Osteocyte (in vitro differentiated cells): ENCODE measurements at regions not wholly inside any gene's neighbourhood (a gene's known extent, or its start where the extent isn't known, plus 50 kb on each side); places are given as distances from the start of the nearest gene placed in this dataset.

Experiments used
- DNase-seq: peaks from one replicate; pipeline ENCODE4 v3.0.0; 2021; ENCODE audit warnings: mixed read lengths; ENCODE audit not compliant: unreplicated experiment; ENCODE audit errors: extremely low spot score
- H3K27ac Mint-ChIP-seq: one replicate; pipeline ENCODE4 v1.8.0; 2021; ENCODE audit warnings: mild to moderate bottlenecking, mixed read lengths; ENCODE audit not compliant: unreplicated experiment
- H3K27me3 Mint-ChIP-seq: one replicate; pipeline ENCODE4 v1.8.0; 2021; ENCODE audit warnings: mixed read lengths; ENCODE audit not compliant: unreplicated experiment
- H3K36me3 Mint-ChIP-seq: one replicate; pipeline ENCODE4 v1.8.0; 2021; ENCODE audit warnings: mixed read lengths; ENCODE audit not compliant: unreplicated experiment
- H3K4me1 Mint-ChIP-seq: one replicate; pipeline ENCODE4 v1.8.0; 2021; ENCODE audit warnings: mixed read lengths; ENCODE audit not compliant: unreplicated experiment
- H3K4me3 Mint-ChIP-seq: one replicate; pipeline ENCODE4 v1.8.0; 2021; ENCODE audit warnings: mild to moderate bottlenecking, moderate library complexity, mixed read lengths; ENCODE audit not compliant: unreplicated experiment
- H3K9me3 Mint-ChIP-seq: one replicate; pipeline ENCODE4 v1.8.0; 2021; ENCODE audit warnings: mixed read lengths; ENCODE audit not compliant: unreplicated experiment
- CTCF ChIP-seq: fragments of 200-600 bp; sonication (generic); IDR thresholded peaks from 2 replicates; pipeline ENCODE4 v1.5.0; 2021; ENCODE audit warnings: antibody characterized with exemption, mild to moderate bottlenecking, moderate library complexity

GRCh38 chr1:238205045-238205662 is 314.4 kb upstream of the ZP4 start:
- Mint-ChIP-seq H3K27ac (no peak overlapping the region), H3K4me1 (no peaks in the 10 kb centered on the region), H3K27me3 (no peaks in the 10 kb centered on the region), H3K4me3 (no peak overlapping the region), H3K36me3 (no peaks in the 10 kb centered on the region), H3K9me3 (peaks cover 8% of the 10 kb centered on the region)
- no peak for TF ChIP-seq CTCF
- DNase-seq = no peak

GRCh38 chr1:238201992-238202391 is 311.3 kb upstream of the ZP4 start:
- Mint-ChIP-seq H3K27me3 (no peaks in the 10 kb centered on the region), H3K27ac (no peak overlapping the region), H3K4me1 (no peaks in the 10 kb centered on the region), H3K36me3 (no peaks in the 10 kb centered on the region), H3K4me3 (no peak overlapping the region), H3K9me3 (no peaks in the 10 kb centered on the region)
- DNase-seq = no peak
- no peak for TF ChIP-seq CTCF

- no peaks in the 10 kb centered on the region for H3K27me3 Mint-ChIP-seq
- no peaks in the 10 kb centered on the region for H3K9me3 Mint-ChIP-seq
- no peak for DNase-seq
- no peak overlapping the region for H3K27ac Mint-ChIP-seq
- no peak overlapping the region for H3K4me3 Mint-ChIP-seq
- H3K36me3 Mint-ChIP-seq = no peaks in the 10 kb centered on the region
- H3K4me1 Mint-ChIP-seq = no peaks in the 10 kb centered on the region
- no peak for TF ChIP-seq CTCF
These were observed 308.6 kb upstream of the ZP4 start for GRCh38 chr1:238199325-238199724.

DNA sequence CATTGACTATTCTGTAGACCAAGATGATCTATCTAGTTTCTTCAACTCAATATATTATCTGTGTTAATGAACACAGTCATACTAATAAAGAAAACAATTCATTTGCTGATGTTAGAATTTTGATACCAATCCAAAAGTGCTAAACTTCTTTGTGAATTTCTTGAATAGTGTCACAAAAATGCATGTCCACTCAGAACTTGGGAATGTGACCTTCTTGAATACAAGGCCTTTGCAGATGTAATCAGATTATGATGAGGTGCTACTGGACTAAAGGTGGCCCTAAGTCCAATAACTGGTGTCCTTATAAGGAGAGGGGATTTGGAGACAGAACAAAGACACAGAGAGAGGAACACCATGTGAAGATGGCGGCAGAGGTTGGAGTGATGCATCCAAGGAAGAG is 305.8 kb upstream of the ZP4 start:
- Mint-ChIP-seq H3K36me3 (no peaks in the 10 kb centered on the region), H3K27me3 (no peaks in the 10 kb centered on the region), H3K27ac (no peak overlapping the region), H3K4me3 (no peak overlapping the region), H3K9me3 (no peaks in the 10 kb centered on the region), H3K4me1 (no peaks in the 10 kb centered on the region)
- DNase-seq = no peak
- no peak for TF ChIP-seq CTCF

GRCh38 chr1:238191170-238191569 is 300.4 kb upstream of the ZP4 start:
- no peaks in the 10 kb centered on the region for H3K9me3 Mint-ChIP-seq
- no peak overlapping the region for H3K27ac Mint-ChIP-seq
- no peak for DNase-seq
- H3K4me1 Mint-ChIP-seq = no peaks in the 10 kb centered on the region
- H3K27me3 Mint-ChIP-seq = no peaks in the 10 kb centered on the region
- H3K4me3 Mint-ChIP-seq = no peak overlapping the region
- no peak for TF ChIP-seq CTCF
- no peaks in the 10 kb centered on the region for H3K36me3 Mint-ChIP-seq
